Non-pigmented ciliary epithelial cell (primary cell): ENCODE measurements at regions not wholly inside any gene's neighbourhood (a gene's known extent, or its start where the extent isn't known, plus 50 kb on each side); places are given as distances from the start of the nearest gene placed in this dataset.

Source experiments
- DNase-seq: peaks from one replicate; pipeline ENCODE4 v3.0.0-alpha.2; 2010; ENCODE audit warnings: low read depth

DNA sequence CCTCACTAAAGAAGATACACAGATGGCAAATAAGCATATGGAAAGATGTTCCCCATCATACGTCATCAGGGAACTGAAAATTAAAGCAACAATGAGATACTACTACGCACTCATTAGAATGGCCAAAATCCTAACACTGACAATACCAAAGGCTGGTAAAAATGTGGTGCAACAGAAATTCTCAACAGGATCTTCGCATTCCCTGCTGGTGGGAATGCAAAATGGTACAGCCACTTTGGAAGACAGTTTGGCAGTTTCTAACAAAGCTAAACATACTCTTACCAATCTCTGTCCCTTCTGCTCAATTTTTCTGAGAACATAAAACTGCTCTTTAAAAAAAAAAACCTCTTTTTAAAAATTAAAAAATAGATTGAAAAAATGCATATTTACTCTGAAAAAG lies 300.2 kb downstream of the FBXW7 start:
- DNase-seq, result no peak

DNA sequence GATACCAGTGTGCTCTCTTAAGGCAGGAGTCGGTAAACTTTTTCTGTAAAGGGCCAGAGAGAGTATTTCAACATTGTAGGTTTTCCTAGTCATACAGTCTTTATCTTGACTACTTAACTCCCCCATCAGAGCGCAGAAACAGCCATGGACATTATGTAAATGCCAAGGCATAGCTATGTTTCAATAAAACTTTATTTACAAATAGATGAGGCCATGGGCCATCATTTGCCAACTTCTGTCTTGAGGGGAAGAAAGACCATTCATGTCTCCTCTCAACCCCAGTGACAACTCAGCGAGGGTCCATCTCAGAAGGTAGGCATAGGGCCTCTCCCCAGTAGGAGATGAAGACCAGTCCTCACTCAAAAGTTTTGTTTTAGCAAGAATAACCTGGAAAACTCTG lies 301.3 kb downstream of the FBXW7 start:
- DNase-seq, result no peak

GRCh38 chr4:152232271-152232670 lies 303.6 kb downstream of the FBXW7 start:
- no peak for DNase-seq

DNA sequence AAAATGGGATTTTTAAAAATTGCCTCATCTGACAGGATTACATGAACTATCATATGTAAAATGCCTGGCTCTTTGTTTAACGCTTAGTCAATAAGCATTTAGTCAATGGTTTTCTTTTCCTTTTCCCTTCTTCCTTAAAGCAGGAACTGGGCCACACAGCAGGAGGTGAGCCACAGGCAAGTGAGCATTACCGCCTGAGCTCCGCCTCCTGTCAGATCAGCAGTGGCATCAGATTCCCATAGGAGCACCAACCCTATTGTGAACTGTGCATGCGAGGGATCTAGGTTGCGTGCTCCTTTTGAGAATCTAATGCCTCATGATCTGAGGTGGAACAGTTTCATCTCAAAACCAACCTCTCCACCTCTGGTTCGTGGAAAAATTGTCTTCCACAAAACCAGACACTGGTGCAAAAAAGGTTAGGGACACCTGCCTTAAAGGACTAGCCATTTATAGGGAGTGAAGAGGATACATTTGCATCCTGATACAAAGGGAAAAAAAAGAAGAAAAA lies 306.1 kb downstream of the FBXW7 start:
- DNase-seq, result no peak

- no peak for DNase-seq
Measured at GRCh38 chr4:152225680-152226079, 310.2 kb downstream of the FBXW7 start.

DNA sequence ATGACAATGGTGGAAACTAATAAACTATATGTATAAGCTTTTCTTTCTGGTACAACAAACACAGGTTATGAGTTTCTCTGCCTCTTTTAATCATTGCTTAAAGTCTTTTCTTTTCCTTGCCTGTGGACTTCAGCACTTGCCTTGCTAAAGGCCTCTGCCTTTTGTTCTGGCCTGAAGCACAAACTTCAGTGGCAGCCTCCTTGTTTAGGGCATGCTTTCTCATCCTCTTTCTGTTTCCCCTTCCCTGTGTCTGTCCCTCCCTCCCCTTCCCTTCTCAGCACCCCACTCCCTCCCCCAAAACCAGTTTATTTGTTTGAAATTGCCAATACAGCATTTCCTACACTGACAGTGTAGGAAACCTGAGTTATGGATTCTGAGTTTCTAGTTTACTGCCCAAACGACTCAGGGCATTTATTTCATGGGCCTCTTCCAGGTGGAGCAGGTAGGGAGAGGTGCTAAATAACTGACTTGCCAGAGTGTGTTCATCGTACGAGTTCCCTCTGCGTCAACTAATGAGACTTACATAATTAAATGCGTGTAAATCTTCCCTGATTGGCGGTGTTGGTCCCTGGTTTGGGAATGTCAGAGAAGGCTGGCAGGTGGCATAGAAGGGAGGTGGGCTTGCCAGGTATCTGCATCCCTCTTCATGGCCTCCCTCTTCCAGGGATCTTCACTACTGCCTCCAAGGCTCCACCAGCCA lies 311.0 kb downstream of the FBXW7 start:
- DNase-seq, result no peak

GRCh38 chr4:152224223-152224622 lies 311.7 kb downstream of the FBXW7 start:
- DNase-seq, result no peak

- no peak for DNase-seq
Measured at GRCh38 chr4:152223600-152223999, 312.3 kb downstream of the FBXW7 start.

DNA sequence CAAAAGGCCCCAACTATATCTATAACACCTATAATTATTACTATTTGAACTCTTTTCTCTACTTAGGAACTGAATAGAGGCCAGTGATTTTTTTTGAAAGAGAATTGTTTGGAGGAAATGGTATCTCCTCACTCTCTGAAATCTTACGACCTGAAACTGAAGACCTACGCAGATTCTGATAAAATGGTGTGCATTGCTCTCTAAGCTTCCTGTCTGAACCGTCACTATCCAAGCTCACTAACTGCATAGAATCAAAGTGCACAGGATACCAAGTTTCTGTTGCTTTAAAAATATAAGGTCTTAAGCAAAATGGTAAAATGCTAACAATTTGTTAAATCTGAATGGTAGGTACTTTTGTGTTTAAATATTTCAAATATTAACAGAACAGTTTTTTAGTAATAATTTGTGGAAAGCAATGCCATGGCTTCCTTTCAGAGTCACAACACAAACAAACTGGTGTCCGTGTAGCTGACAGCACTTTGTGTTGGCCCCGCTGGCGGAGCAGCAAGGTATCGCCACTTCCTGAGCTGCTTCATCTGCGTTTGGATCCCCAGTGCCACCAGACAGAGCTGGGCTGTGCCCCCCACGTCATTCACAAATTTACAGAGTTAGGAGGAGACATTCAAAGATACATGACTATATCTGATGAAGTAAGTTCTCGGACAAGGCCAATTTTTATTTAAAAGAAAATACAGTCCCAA lies 313.9 kb downstream of the FBXW7 start:
- no peak for DNase-seq

GRCh38 chr4:152220201-152220666 lies 315.7 kb downstream of the FBXW7 start:
- DNase-seq, result no peak

GRCh38 chr4:152218576-152218975 lies 317.3 kb downstream of the FBXW7 start:
- DNase-seq, result no peak

- no peak for DNase-seq
Measured at GRCh38 chr4:152217896-152218295, 318.0 kb downstream of the FBXW7 start.

DNA sequence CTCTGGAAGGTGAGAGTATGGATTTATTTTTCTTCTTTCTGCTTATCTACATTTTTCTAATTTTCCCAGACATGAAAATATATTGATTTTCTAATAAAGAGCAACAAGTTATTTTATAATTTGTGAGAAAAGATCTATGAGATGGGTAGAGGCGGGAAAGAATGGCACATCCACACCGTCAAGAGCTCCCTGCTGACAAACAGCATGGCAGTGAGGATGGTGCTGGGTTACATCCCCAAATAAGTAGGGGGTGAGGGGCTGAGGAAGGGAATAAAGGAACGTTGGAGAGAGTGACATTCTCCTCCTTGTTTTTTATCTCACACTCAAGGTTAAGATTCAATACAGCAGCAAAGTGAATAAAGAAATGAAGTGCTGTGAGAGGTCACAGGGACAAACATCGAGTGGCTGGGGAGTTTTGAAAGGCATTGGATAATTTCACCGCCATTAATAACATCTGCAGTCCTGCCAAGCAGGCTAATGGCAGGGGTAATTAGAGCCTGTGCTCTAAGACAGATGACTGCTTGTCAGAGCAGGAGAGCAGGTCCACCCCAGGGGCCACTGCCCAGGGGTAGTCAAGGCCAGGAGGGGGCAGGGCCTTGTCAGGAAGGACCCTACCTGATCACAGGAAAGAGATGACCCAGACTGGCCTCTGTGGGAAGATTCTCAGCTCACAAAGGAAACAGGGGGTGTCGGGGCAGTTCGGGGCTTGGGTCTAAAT lies 323.8 kb downstream of the FBXW7 start:
- no peak for DNase-seq

DNA sequence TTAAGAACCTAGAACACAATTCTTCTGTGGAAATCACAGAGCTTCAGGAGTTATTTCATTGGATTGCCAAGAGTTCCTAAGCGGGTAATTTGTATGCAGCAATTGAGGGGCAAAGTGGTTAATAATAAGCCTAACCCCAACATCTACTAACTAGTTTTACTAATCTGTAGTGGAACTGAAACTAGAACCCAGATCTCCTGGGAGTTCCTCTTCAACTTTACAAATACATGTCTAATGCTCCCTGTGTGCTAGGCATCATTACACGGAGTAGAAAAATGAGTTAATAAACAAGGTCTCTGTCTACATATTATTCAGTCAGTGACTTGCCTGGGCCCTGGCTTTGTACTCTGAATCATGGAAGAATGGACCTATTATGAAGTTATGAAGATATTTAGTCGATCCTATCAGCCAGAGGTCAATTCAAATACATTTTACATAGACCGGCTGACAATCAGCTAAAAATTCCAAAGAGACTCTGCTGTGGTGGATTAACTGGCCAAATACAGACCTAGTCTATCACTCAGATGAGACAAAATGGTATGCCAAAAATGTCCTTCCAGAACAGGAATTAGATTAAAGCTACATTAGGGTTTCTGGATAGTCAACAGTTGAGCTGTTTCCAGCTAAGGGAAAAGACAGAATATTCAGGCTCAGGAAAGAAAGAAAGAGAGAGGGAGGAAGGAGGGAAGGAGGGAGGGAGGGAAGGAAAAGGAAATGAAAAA lies 326.0 kb downstream of the FBXW7 start:
- DNase-seq, result no peak

DNA sequence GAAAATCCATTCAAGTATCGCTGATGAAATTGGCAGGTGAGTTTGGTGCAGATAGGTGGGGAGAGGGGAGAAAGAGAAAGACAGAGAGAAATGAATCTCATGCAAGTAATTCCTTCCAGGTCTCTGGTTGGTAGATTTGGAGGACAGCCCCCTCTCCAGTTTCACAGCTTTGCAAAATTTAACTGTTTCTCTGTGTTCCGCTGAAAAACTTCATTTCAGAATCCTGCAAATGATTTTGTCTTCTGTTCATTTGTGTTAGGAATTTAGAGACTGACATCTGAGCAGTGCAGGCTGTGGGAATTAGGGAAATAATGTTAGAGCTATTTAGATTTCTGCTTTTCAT lies 328.5 kb downstream of the FBXW7 start:
- DNase-seq, result no peak

DNA sequence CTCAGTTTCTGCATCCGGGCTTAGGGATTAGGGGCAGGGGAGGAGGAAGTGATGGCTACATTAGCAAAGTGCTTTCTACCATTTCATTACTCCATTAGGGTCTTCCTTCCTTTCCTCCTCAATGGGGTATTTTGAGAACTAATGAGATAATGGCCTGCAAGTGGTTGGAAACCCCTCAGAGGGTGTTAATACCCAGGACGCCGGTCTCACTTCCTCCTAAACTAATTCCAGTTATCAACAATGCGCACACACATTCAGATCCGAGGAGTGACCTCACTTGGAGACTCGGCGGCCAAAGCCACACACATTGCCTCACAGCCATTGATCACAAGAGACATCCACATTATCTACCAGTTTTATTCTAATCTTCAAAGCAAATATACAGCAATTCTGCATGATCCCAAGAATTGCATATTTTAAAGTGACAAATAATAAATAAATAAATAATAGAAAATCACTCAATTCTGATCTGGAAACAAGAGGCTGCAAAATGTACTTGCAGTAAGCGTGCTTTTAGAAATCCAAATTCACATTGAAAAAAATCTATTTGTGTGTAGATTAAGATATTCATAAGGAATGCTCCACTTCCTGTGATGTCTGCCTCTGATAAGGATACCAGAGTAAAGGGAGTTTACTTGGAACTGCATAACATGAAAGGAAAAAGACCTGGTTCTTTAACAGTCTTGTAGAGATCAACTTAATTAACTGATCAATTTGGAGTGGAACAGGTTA lies 329.1 kb downstream of the FBXW7 start:
- DNase-seq, result no peak

DNA sequence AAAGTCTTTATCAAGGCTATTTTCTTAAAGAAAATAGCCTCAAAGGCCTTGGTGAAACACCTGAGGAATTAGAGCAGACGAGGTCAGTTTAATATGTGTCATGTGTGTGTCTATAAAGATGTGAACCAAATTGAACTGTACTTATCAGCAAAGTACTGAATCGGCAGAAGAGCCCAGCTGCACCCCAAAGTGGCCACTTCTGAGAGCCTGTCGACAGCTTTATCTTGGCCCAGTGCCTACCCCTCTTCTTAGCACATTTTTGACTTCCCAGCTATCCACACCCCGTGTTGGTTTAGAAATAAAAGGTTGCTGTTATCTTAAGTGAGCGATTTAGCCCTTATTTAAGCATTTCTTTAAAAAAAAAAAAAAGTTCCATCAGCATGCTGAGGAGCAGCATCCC lies 329.7 kb downstream of the FBXW7 start:
- DNase-seq, result no peak

DNA sequence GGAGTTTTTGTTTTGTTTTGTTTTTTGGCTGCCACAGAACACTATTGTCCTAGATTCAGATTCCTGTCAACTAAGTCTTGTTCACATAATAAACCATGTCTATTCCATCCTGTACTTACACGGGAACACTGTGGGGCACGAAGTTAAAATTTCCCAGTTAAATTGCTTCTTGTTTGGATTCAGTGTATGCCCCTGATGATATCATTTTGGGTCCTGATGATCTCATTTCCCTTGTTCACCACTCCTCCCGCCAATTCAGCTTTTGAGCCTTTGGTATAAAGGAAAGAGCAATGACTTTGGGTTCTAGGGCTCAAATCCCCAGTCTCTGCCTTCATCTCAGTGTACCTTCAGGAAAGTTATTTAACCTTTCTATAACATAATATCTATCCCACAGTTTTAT lies 333.5 kb downstream of the FBXW7 start:
- DNase-seq, result no peak

GRCh38 chr4:152200511-152201333 lies 335.2 kb downstream of the FBXW7 start:
- DNase-seq, result no peak

GRCh38 chr4:152197211-152197610 lies 338.7 kb downstream of the FBXW7 start:
- DNase-seq, result no peak

DNA sequence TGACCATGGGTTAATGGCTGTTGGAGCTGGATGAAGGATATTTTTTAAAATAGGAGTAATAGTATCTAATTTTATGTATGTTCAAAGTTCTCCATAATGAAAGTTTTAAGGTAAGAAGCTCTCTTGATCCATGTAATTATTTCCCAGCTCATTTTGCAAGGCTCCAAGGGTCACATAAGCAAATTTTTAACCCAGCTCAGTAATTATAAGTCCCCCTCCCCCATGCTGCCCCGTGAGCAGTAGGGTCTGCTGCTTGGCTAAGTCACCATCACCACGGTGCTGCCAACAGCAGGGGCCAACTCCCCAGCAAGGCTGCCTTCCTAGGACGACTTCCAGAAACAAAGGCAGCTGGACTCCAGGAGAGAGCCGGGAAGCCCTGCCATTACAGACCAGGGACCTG lies 340.0 kb downstream of the FBXW7 start:
- no peak for DNase-seq
